ENCODE measurements at regions not wholly inside any gene's neighbourhood (a gene's known extent, or its start where the extent isn't known, plus 50 kb on each side); places are given as distances from the start of the nearest gene placed in this dataset.
A peak's percentile ranks its signal among the peaks of the same experiment; 100 is the strongest.

- DNase-seq (ENCODE audit: low read depth): no peak
Measured at GRCh38 chr21:39083377-39084008, 99.8 kb downstream of the PSMG1 start.

- DNase-seq (ENCODE audit: low read depth): no peak
Measured at GRCh38 chr21:39082656-39083376, 100.4 kb downstream of the PSMG1 start.

DNA sequence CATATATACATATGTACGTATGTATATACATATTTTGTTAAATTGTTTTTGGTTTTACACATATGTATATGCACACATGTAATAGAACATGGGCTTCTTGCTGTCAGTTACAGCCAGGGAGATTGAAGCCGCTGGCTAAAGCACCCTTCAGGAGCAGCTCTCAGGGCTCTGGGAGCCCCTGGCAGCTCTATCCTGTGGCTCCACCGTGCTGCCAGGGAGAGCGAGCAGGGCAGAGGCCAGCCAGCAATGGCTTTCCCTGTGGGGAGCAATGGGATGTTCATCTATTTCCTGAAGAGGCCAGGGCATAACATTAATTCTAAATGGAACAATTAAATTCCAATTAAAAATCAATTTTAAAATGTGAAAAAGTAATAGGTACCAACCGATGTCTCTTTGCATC lies 102.9 kb downstream of the PSMG1 start:
- no peak for DNase-seq (ENCODE audit: low read depth)

DNA sequence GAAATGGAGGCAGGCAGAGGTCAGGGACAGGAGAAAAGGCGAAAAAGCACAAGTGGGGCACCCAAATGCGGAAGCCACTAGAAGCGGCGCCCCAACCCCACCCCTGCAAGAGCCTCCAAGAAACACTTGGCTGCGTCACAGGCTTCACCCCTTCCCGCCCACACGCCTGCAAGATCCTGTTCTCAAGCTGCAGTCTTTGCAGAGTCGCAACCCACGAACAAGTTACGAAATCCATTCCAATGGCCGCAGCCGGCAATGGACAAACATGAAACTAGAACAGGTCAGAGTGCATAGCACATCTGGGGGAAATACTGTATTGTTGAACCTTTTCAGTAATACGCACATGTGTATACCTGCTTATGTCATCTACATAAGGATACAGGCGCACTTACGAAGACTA lies 103.6 kb downstream of the PSMG1 start:
- DNase-seq (ENCODE audit: low read depth): no peak

DNA sequence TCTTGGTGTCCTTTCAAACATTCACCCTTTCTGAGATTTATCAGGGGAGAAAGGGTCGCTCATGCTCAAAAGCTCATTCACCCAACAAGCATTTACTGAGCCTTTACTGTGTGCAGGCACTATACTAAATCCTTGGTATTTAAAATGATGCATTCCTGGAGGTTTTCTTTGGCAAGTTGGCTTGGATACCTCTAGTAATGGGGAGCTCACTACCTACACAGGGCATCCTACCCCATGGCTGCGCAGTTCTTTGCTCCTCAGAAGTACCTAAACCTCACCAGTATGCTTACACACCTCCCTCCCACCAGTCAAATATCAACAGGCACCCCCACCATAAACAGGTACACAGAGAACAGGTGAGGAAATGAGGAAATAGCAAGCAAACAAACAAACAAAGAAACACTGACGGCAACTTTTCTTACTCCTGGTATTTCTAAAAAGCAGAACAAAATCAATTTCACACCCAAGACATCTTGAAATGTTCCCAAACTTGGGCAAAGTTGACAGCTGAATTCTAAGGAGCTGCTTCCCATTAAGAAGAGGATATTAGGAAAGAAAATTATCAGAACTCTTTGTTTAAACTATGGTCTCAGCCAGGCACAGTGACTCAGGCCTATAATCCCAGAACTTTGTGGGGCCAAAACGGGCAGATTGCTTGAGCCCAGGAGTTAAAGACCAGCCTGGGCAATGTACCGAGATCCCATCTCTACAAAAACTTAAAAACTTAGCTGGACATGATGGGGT lies 104.8 kb downstream of the PSMG1 start:
- no peak for DNase-seq (ENCODE audit: low read depth)

- no peak for DNase-seq (ENCODE audit: low read depth)
Measured at GRCh38 chr21:39077876-39078275, 105.4 kb downstream of the PSMG1 start.

- no peak for DNase-seq (ENCODE audit: low read depth)
Measured at GRCh38 chr21:39074508-39074907, 108.7 kb downstream of the PSMG1 start.

GRCh38 chr21:39073717-39074116 lies 109.5 kb downstream of the PSMG1 start:
- DNase-seq (ENCODE audit: low read depth): no peak

DNA sequence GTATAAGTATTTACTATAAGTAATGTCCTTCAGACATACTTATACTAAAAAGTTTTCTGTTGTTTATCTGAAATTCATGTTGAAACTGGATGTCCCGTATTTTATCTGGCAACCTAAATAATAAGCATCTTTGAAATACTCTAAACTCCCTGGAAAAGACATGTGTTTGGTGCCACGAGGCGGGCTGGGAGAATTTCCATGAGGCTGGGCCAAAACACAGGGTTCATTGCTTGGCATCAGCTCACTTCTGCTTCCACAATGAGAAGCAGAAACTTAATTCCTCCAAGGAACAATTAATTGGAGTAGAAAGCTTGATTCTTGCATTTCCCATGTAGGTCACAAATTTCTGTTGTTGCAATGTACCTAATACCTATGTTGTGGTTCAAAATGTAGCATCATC lies 110.2 kb downstream of the PSMG1 start:
- DNase-seq (ENCODE audit: low read depth): no peak

- no peak for DNase-seq (ENCODE audit: low read depth)
Measured at GRCh38 chr21:39072468-39072867, 110.8 kb downstream of the PSMG1 start.

GRCh38 chr21:39071623-39072214 lies 111.5 kb downstream of the PSMG1 start:
- DNase-seq (ENCODE audit: low read depth): peak; percentile 21

DNA sequence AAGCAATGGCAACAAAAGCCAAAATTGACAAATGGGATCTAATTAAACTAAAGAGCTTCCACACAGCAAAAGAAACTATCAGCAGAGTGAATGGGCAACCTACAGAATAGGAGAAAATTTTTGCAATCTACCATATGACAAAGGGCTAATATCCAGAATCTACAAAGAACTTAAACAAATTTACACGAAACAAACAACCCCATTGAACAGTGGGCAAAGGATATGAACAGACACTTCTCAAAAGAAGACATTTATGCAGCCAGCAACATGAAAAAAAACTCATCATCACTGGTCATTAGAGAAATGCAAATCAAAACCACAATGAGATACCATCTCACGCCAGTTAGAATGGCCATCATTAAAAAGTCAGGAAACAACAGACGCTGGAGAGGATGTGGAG lies 113.4 kb downstream of the PSMG1 start:
- peak; percentile 47 for DNase-seq (ENCODE audit: low read depth)

DNA sequence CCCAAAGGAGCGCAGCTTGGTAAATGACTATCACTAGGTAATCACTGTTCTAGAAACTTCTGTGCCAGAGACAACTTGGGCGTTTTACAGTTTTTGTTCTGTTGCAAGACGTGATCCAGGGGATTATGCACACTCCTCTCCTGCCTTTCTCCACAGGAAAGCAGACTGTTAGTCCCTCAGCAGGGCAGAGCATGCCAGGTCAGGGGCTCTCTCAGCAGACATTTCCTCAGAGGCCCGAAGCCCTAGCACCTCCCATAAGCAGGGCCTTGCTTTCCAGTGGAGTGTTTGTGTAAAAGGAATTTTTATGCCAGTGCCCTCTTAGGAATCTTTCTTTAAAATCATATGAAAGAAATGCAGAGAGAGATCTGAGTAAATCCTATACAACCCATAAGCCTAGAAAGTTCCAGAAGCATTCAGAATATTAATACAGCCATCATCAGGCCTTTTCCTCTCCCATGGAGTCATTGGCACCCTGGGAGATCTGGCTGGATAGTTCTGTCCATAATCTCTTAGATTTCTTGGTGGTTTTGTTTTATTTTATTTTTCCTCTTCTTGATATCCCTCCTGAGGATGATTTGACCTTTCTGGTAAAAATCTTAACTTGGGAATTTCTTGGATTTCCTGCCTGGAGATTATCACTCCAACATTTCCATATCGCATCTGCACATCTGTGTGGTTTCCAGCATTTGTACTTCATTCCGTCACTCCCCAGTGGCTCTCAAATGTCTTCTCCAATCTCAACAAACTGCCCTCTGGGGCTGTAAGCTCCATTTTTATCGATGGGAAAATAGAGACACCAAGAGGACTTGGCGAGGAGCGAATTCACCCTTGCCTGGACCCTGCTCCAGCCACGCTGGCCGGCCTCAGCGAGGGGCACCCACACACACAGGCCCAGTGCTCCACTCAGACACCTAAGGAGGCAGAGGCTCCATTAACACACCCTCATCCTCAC lies 116.1 kb downstream of the PSMG1 start:
- DNase-seq (ENCODE audit: low read depth): no peak

DNA sequence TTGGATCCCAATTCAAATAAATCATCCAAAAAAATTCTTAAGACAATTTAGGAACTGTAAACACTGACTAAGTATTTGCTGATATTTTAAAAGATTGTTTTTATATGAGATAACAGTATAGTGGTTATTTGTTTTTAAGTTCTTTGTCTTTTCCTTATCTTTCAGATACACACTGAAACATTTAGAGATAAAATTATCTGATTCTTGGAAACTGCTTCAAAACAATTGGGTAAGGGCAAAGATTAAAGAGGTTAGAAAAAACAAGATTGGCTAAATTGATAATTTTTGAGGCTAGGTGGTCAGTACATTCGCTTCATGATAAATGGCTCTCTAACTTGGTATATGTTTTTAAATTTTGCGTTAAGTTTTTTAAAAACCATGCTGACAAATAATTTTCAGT lies 117.3 kb downstream of the PSMG1 start:
- no peak for DNase-seq (ENCODE audit: low read depth)

GRCh38 chr21:39064325-39065012 lies 118.8 kb downstream of the PSMG1 start:
- no peak for DNase-seq (ENCODE audit: low read depth)

GRCh38 chr21:39063517-39063916 lies 119.7 kb downstream of the PSMG1 start:
- no peak for DNase-seq (ENCODE audit: low read depth)

GRCh38 chr21:39062196-39062595 lies 121.1 kb downstream of the PSMG1 start:
- no peak for DNase-seq (ENCODE audit: low read depth)

- DNase-seq (ENCODE audit: low read depth): no peak
Measured at GRCh38 chr21:39061766-39062165, 121.5 kb downstream of the PSMG1 start.

- no peak for DNase-seq (ENCODE audit: low read depth)
Measured at GRCh38 chr21:39060485-39061083, 122.7 kb downstream of the PSMG1 start.

DNA sequence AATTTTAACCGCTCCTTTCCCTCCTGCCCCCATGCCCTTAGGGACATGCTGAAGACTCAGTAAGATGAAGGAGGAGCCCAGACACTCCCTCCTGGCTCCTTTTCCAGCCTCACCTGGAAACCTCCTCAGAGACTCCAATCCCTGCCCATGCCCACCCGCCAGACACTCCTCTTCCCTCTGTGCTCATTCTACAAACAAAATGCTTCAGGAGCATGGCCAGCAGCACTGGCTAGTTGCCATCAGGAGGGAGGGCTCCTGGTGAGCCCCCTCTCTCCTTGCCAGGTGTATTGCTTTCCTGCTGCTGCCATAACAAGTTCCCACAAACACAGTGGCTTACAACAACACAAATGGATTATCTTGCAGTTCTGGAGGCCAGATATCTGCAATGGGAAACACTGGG lies 126.1 kb downstream of the PSMG1 start:
- no peak for DNase-seq (ENCODE audit: low read depth)
